GM23248 (cell line): ENCODE measurements at regions not wholly inside any gene's neighbourhood (a gene's known extent, or its start where the extent isn't known, plus 50 kb on each side); places are given as distances from the start of the nearest gene placed in this dataset.

Source experiments
- EZH2 ChIP-seq: fragments of 200-600 bp; sonication (generic); IDR thresholded peaks from 2 replicates; pipeline ENCODE4 v1.6.1; 2018; ENCODE audit warnings: antibody characterized with exemption, mild to moderate bottlenecking; ENCODE audit not compliant: insufficient read depth, poor library complexity, severe bottlenecking
- EZH2phosphoT487 ChIP-seq: fragments of 200-600 bp; sonication (generic); IDR thresholded peaks from 2 replicates; pipeline ENCODE4 v1.6.1; 2018; ENCODE audit warnings: antibody characterized with exemption, moderate library complexity, mild to moderate bottlenecking, low read depth; ENCODE audit not compliant: insufficient read depth

GRCh38 chr2:194182888-194183287 is 1474.1 kb upstream of the SLC39A10 start:
- TF ChIP-seq EZH2phosphoT487 (no peak), EZH2 (no peak)
